Endothelial cell of umbilical vein (primary cell): ENCODE measurements at regions not wholly inside any gene's neighbourhood (a gene's known extent, or its start where the extent isn't known, plus 50 kb on each side); places are given as distances from the start of the nearest gene placed in this dataset.

Experiments
- BruUV-seq: library from RNA; stranded (reverse); fragments of 400-500 nt; replicated peaks from 2 replicates; lab custom pipeline; 2021; lab: Mats Ljungman, UMichigan
- CTCF ChIA-PET: fragments of 300-600, 350-600 bp; sonication (Branson Sonifier 250); formaldehyde crosslinking; loops from one replicate; lab custom pipeline; 2021; ENCODE audit warnings: antibody characterized with exemption, inconsistent platforms; lab: Charles Lee
- POLR2A ChIA-PET: fragments of 300-600, 350-600 bp; sonication (Branson Sonifier 250); formaldehyde crosslinking; loops from one replicate; lab custom pipeline; 2021; ENCODE audit warnings: antibody characterized with exemption, inconsistent platforms; lab: Charles Lee
- DNase-seq: peaks from one replicate; pipeline ENCODE4 v3.0.0-alpha.2; 2011; ENCODE audit warnings: low read depth, low spot score
- FAIRE-seq: peaks from 2 replicates; lab custom pipeline; 2011; peaks lifted over from hg19 to GRCh38; lab: Jason Lieb, UNC
- H2AFZ ChIP-seq: 2 replicates; pipeline ENCODE4 v1.6.0; 2012; ENCODE audit warnings: low read depth, low read length, control low read depth, inconsistent platforms
- H3K27ac ChIP-seq: 2 replicates; pipeline ENCODE4 v1.5.1; 2011; ENCODE audit warnings: low read depth, mild to moderate bottlenecking, control low read depth, low read length, moderate library complexity; ENCODE audit not compliant: insufficient read depth
- H3K27me3 ChIP-seq, 2 experiments: 2 replicates each; pipeline versions ENCODE4 v1.6.0 to v1.6.1; 2011; ENCODE audit warnings: low read length in 2 of 2, mixed read lengths in 1 of 2; ENCODE audit not compliant: control insufficient read depth in 2 of 2, insufficient read depth in 2 of 2
- H3K36me3 ChIP-seq, 2 experiments: 2 replicates in 1 of 2; 3 replicates in 1 of 2; pipeline ENCODE4 v1.5.1; 2011; ENCODE audit warnings: low read length in 2 of 2, mild to moderate bottlenecking in 1 of 2, moderate library complexity in 1 of 2; ENCODE audit not compliant: control insufficient read depth in 2 of 2, insufficient read depth in 2 of 2; ENCODE audit errors: extremely low read depth in 1 of 2
- H3K4me1 ChIP-seq: 3 replicates; pipeline ENCODE4 v1.5.1; 2011; ENCODE audit warnings: mild to moderate bottlenecking, low read length; ENCODE audit not compliant: control insufficient read depth, insufficient read depth; ENCODE audit errors: extremely low read depth
- H3K4me2 ChIP-seq: 2 replicates; pipeline ENCODE4 v1.6.1; 2011; ENCODE audit warnings: low read length, control low read depth, mixed read lengths; ENCODE audit not compliant: insufficient read depth
- H3K4me3 ChIP-seq, 3 experiments: fragments of 200-600 bp in 1 of 3; sonication (generic), shearing (Covaris generic) in 1 of 3; replicated peaks in 1 of 3; 2 replicates each; pipeline ENCODE4 v1.5.1; 2011 to 2016; ENCODE audit warnings: control low read depth in 3 of 3, low read length in 3 of 3, mild to moderate bottlenecking in 2 of 3, inconsistent platforms in 1 of 3, low read depth in 1 of 3, moderate library complexity in 1 of 3; ENCODE audit not compliant: insufficient read depth in 1 of 3
- H3K79me2 ChIP-seq: 2 replicates; pipeline ENCODE4 v1.6.0; 2012; ENCODE audit warnings: low read length, inconsistent platforms; ENCODE audit not compliant: control insufficient read depth, insufficient read depth
- H3K9ac ChIP-seq: replicated peaks from 2 replicates; pipeline ENCODE3; 2011; ENCODE audit warnings: low read length, control low read depth; ENCODE audit not compliant: insufficient read depth; ENCODE audit errors: extremely low read depth
- H3K9me1 ChIP-seq: replicated peaks from 3 replicates; pipeline ENCODE4 v1.6.0; 2011; ENCODE audit warnings: mild to moderate bottlenecking, low read length; ENCODE audit not compliant: control insufficient read depth, insufficient read depth; ENCODE audit errors: extremely low read depth
- H3K9me3 ChIP-seq: replicated peaks from 2 replicates; pipeline ENCODE4 v1.5.1; 2012; ENCODE audit warnings: low read length, inconsistent platforms; ENCODE audit not compliant: control insufficient read depth, insufficient read depth
- H4K20me1 ChIP-seq: replicated peaks from 2 replicates; pipeline ENCODE3; 2011; ENCODE audit warnings: mild to moderate bottlenecking, low read length; ENCODE audit not compliant: control insufficient read depth, insufficient read depth; ENCODE audit errors: extremely low read depth
- CTCF ChIP-seq, 2 donors: IDR thresholded peaks; 1 replicate in 1 of 2; 2 replicates in 1 of 2; pipeline ENCODE4 v1.5.1; 2011; ENCODE audit warnings: low read length in 2 of 2, mild to moderate bottlenecking in 2 of 2, moderate library complexity in 2 of 2, control low read depth in 1 of 2, inconsistent platforms in 1 of 2, low read depth in 1 of 2; ENCODE audit not compliant: insufficient read depth in 1 of 2; ENCODE audit errors: extremely low read depth in 1 of 2
- EZH2 ChIP-seq: IDR thresholded peaks from 2 replicates; pipeline ENCODE4 v1.6.1; 2012; ENCODE audit warnings: borderline replicate concordance, low read depth, mild to moderate bottlenecking, moderate library complexity, low read length, inconsistent platforms; ENCODE audit not compliant: severe bottlenecking
- FOS ChIP-seq: IDR thresholded peaks from 2 replicates; pipeline ENCODE4 v1.6.1; 2011; ENCODE audit warnings: mild to moderate bottlenecking, low read length, moderate library complexity, borderline replicate concordance; ENCODE audit not compliant: insufficient read depth
- GATA2 ChIP-seq: IDR thresholded peaks from 2 replicates; pipeline ENCODE4 v1.7.0; 2011; ENCODE audit warnings: low read depth, mild to moderate bottlenecking, moderate library complexity, mixed read lengths, low read length; ENCODE audit not compliant: insufficient read length, insufficient read depth
- JUN ChIP-seq: IDR thresholded peaks from 2 replicates; pipeline ENCODE4 v1.6.1; 2011; ENCODE audit warnings: borderline replicate concordance, low read depth; ENCODE audit not compliant: insufficient read length, insufficient read depth
- MAX ChIP-seq: IDR thresholded peaks from 2 replicates; pipeline ENCODE4 v1.6.1; 2011; ENCODE audit not compliant: insufficient read depth, insufficient read length
- MYC ChIP-seq: IDR thresholded peaks from one replicate; pipeline ENCODE4 v1.6.1; 2011; ENCODE audit warnings: mild to moderate bottlenecking, low read depth, low read length
- POLR2A ChIP-seq: IDR thresholded peaks from 2 replicates; pipeline ENCODE4 v1.6.1; 2012; ENCODE audit warnings: low read depth, mild to moderate bottlenecking, control low read depth, low read length
- POLR2AphosphoS5 ChIP-seq: IDR thresholded peaks from 2 replicates; pipeline ENCODE4 v1.6.1; 2012; ENCODE audit warnings: low read depth, mild to moderate bottlenecking, control low read depth, low read length, moderate library complexity; ENCODE audit not compliant: insufficient read depth
- dilution Hi-C: fragments of 300-500 bp; cut with MboI; formaldehyde crosslinking; loops from one replicate; pipeline ENCODE4 v1.15.0; 2019; ENCODE audit warnings: low sequenced_read_pairs; ENCODE audit not compliant: extremely low pct_ligation_motif_present
- intact Hi-C: fragments of 100-400 bp; cut with micrococcal nuclease; formaldehyde crosslinking; loops from one replicate; pipeline ENCODE4 v1.10.0; 2022

- Histone ChIP-seq H3K36me3 (no peaks in the 10 kb centered on the region), H3K9me3 (no peaks in the 10 kb centered on the region), H3K27ac (no peak overlapping the region), H3K79me2 (no peaks in the 10 kb centered on the region), H3K9ac (no peak overlapping the region), H4K20me1 (no peaks in the 10 kb centered on the region), H3K9me1 (no peaks in the 10 kb centered on the region), H2AFZ (no peak overlapping the region), H3K4me1 (no peaks in the 10 kb centered on the region), H3K4me3 (no peak overlapping the region), H3K4me2 (no peak overlapping the region), H3K27me3 (no peaks in the 10 kb centered on the region)
- ChIA-PET POLR2A (no interaction called here), CTCF (interaction anchor here (0.6 kb wide), 1 partner anchor 631 kb away, joined by 4 read pairs; no protein-coding TSS in a partner anchor)
- dilution Hi-C loops (no loop called here), intact Hi-C loops (no loop called here)
- TF ChIP-seq POLR2AphosphoS5 (no peak), POLR2A (no peak), FOS (no peak), MYC (no peak), JUN (no peak), MAX (no peak), GATA2 (no peak), EZH2 (no peak), CTCF (IDR thresholded peaks at IDR 0.05; ENCODE audit: extremely low read depth in 1 of 2, insufficient read depth in 1 of 2, low read depth in 1 of 2, low read length in 2 of 2) (no peak)
- FAIRE-seq (no peak), DNase-seq (no peak)
- no TSS peak for BruUV-seq
These were observed 841.2 kb upstream of the FBXO33 start for GRCh38 chr14:40273417-40273816.
